ENCODE measurements at regions not wholly inside any gene's neighbourhood (a gene's known extent, or its start where the extent isn't known, plus 50 kb on each side); places are given as distances from the start of the nearest gene placed in this dataset.

GRCh38 chr18:28594034-28594433, 417.1 kb upstream of the CDH2 start:
- no peak overlapping the region for H3K4me3 Mint-ChIP-seq
- ATAC-seq, result no peak
- H3K36me3 Mint-ChIP-seq, result no peaks in the 10 kb centered on the region
- H3K9me3 Mint-ChIP-seq, result no peaks in the 10 kb centered on the region
- H3K4me1 Mint-ChIP-seq, result no peaks in the 10 kb centered on the region
- H3K27me3 Mint-ChIP-seq, result no peaks in the 10 kb centered on the region
- H3K27ac Mint-ChIP-seq, result no peak overlapping the region

GRCh38 chr18:28588884-28589549, 412.1 kb upstream of the CDH2 start:
- no peaks in the 10 kb centered on the region for H3K27me3 Mint-ChIP-seq
- H3K27ac Mint-ChIP-seq, result no peak overlapping the region
- H3K9me3 Mint-ChIP-seq, result no peaks in the 10 kb centered on the region
- ATAC-seq, result no peak
- H3K36me3 Mint-ChIP-seq, result no peaks in the 10 kb centered on the region
- no peak overlapping the region for H3K4me3 Mint-ChIP-seq
- no peaks in the 10 kb centered on the region for H3K4me1 Mint-ChIP-seq

GRCh38 chr18:28584731-28585130, 407.8 kb upstream of the CDH2 start:
- no peaks in the 10 kb centered on the region for H3K27me3 Mint-ChIP-seq
- H3K4me1 Mint-ChIP-seq, result no peaks in the 10 kb centered on the region
- ATAC-seq, result no peak
- H3K36me3 Mint-ChIP-seq, result no peaks in the 10 kb centered on the region
- no peak overlapping the region for H3K27ac Mint-ChIP-seq
- H3K9me3 Mint-ChIP-seq, result no peaks in the 10 kb centered on the region
- no peak overlapping the region for H3K4me3 Mint-ChIP-seq

- H3K4me3 Mint-ChIP-seq, result no peak overlapping the region
- H3K27me3 Mint-ChIP-seq, result no peaks in the 10 kb centered on the region
- no peak for ATAC-seq
- no peaks in the 10 kb centered on the region for H3K36me3 Mint-ChIP-seq
- H3K9me3 Mint-ChIP-seq, result peaks cover 2% of the 10 kb centered on the region
- H3K27ac Mint-ChIP-seq, result no peak overlapping the region
- H3K4me1 Mint-ChIP-seq, result no peaks in the 10 kb centered on the region
These were observed 405.8 kb upstream of the CDH2 start for GRCh38 chr18:28582724-28583123.

GRCh38 chr18:28581521-28582071, 404.7 kb upstream of the CDH2 start:
- H3K27ac Mint-ChIP-seq, result no peak overlapping the region

GRCh38 chr18:28576941-28577340, 400.0 kb upstream of the CDH2 start:
- Mint-ChIP-seq H3K9me3 (peaks cover 2% of the 10 kb centered on the region), H3K27me3 (no peaks in the 10 kb centered on the region), H3K36me3 (no peaks in the 10 kb centered on the region), H3K4me3 (no peak overlapping the region), H3K27ac (no peak overlapping the region), H3K4me1 (no peaks in the 10 kb centered on the region)
- no peak for ATAC-seq

More at GRCh38 chr18:28581521-28582071, 404.7 kb upstream of the CDH2 start:
- no peak overlapping the region for H3K4me3 Mint-ChIP-seq
- H3K9me3 Mint-ChIP-seq, result peaks cover 2% of the 10 kb centered on the region
- no peaks in the 10 kb centered on the region for H3K27me3 Mint-ChIP-seq
- no peaks in the 10 kb centered on the region for H3K4me1 Mint-ChIP-seq
- H3K36me3 Mint-ChIP-seq, result no peaks in the 10 kb centered on the region
- ATAC-seq, result no peak

GRCh38 chr18:28575123-28575522, 398.2 kb upstream of the CDH2 start:
- ATAC-seq, result no peak
- H3K36me3 Mint-ChIP-seq, result no peaks in the 10 kb centered on the region
- no peaks in the 10 kb centered on the region for H3K27me3 Mint-ChIP-seq
- no peaks in the 10 kb centered on the region for H3K4me1 Mint-ChIP-seq
- H3K27ac Mint-ChIP-seq, result no peak overlapping the region
- no peak overlapping the region for H3K4me3 Mint-ChIP-seq
- peaks cover 2% of the 10 kb centered on the region for H3K9me3 Mint-ChIP-seq

GRCh38 chr18:28574175-28574574, 397.2 kb upstream of the CDH2 start:
- H3K36me3 Mint-ChIP-seq, result no peaks in the 10 kb centered on the region
- ATAC-seq, result no peak
- H3K27me3 Mint-ChIP-seq, result no peaks in the 10 kb centered on the region
- H3K9me3 Mint-ChIP-seq, result no peaks in the 10 kb centered on the region
- no peaks in the 10 kb centered on the region for H3K4me1 Mint-ChIP-seq
- H3K27ac Mint-ChIP-seq, result no peak overlapping the region
- no peak overlapping the region for H3K4me3 Mint-ChIP-seq

- Mint-ChIP-seq H3K9me3 (no peaks in the 10 kb centered on the region), H3K36me3 (no peaks in the 10 kb centered on the region), H3K27me3 (no peaks in the 10 kb centered on the region), H3K4me1 (no peaks in the 10 kb centered on the region), H3K4me3 (no peak overlapping the region), H3K27ac (no peak overlapping the region)
- no peak for ATAC-seq
These were observed 395.0 kb upstream of the CDH2 start for GRCh38 chr18:28571929-28572328.

- H3K27ac Mint-ChIP-seq, result no peak overlapping the region
- H3K27me3 Mint-ChIP-seq, result no peaks in the 10 kb centered on the region
- H3K4me1 Mint-ChIP-seq, result no peaks in the 10 kb centered on the region
- no peak for ATAC-seq
- no peaks in the 10 kb centered on the region for H3K36me3 Mint-ChIP-seq
- peaks cover 5% of the 10 kb centered on the region for H3K9me3 Mint-ChIP-seq
- no peak overlapping the region for H3K4me3 Mint-ChIP-seq
These were observed 383.4 kb upstream of the CDH2 start for GRCh38 chr18:28560331-28560730.

- no peak for ATAC-seq
- Mint-ChIP-seq H3K9me3 (peaks cover 5% of the 10 kb centered on the region), H3K4me1 (no peaks in the 10 kb centered on the region), H3K4me3 (no peak overlapping the region), H3K36me3 (no peaks in the 10 kb centered on the region), H3K27ac (no peak overlapping the region), H3K27me3 (no peaks in the 10 kb centered on the region)
These were observed 382.6 kb upstream of the CDH2 start for GRCh38 chr18:28559511-28559910.

- peaks cover 3% of the 10 kb centered on the region for H3K9me3 Mint-ChIP-seq
- H3K36me3 Mint-ChIP-seq, result no peaks in the 10 kb centered on the region
These were observed 365.0 kb upstream of the CDH2 start for GRCh38 chr18:28541934-28542333.

GRCh38 chr18:28541276-28541930, 364.5 kb upstream of the CDH2 start:
- no peak overlapping the region for H3K27ac Mint-ChIP-seq
- ATAC-seq, result no peak
- no peaks in the 10 kb centered on the region for H3K27me3 Mint-ChIP-seq
- no peaks in the 10 kb centered on the region for H3K36me3 Mint-ChIP-seq
- H3K9me3 Mint-ChIP-seq, result peaks cover 3% of the 10 kb centered on the region
- H3K4me3 Mint-ChIP-seq, result no peak overlapping the region
- H3K4me1 Mint-ChIP-seq, result no peaks in the 10 kb centered on the region

More at GRCh38 chr18:28541934-28542333, 365.0 kb upstream of the CDH2 start:
- Mint-ChIP-seq H3K27ac (no peak overlapping the region), H3K27me3 (no peaks in the 10 kb centered on the region), H3K4me1 (no peaks in the 10 kb centered on the region), H3K4me3 (no peak overlapping the region)
- ATAC-seq, result no peak

- Mint-ChIP-seq H3K27ac (no peak overlapping the region), H3K9me3 (no peaks in the 10 kb centered on the region), H3K4me1 (no peaks in the 10 kb centered on the region), H3K36me3 (no peaks in the 10 kb centered on the region), H3K4me3 (no peak overlapping the region), H3K27me3 (no peaks in the 10 kb centered on the region)
- no peak for ATAC-seq
These were observed 352.7 kb upstream of the CDH2 start for GRCh38 chr18:28529644-28530043.

- Mint-ChIP-seq H3K36me3 (no peaks in the 10 kb centered on the region), H3K9me3 (no peaks in the 10 kb centered on the region), H3K27ac (no peak overlapping the region), H3K4me1 (no peaks in the 10 kb centered on the region), H3K4me3 (no peak overlapping the region), H3K27me3 (no peaks in the 10 kb centered on the region)
- ATAC-seq, result no peak
These were observed 349.3 kb upstream of the CDH2 start for GRCh38 chr18:28526196-28526595.
